8988T (cell line): ENCODE measurements at regions not wholly inside any gene's neighbourhood (a gene's known extent, or its start where the extent isn't known, plus 50 kb on each side); places are given as distances from the start of the nearest gene placed in this dataset.
A peak's percentile ranks its signal among the peaks of the same experiment; 100 is the strongest.

Experiments used
- DNase-seq: peaks from one replicate; pipeline ENCODE4 v3.0.0; 2011

DNA sequence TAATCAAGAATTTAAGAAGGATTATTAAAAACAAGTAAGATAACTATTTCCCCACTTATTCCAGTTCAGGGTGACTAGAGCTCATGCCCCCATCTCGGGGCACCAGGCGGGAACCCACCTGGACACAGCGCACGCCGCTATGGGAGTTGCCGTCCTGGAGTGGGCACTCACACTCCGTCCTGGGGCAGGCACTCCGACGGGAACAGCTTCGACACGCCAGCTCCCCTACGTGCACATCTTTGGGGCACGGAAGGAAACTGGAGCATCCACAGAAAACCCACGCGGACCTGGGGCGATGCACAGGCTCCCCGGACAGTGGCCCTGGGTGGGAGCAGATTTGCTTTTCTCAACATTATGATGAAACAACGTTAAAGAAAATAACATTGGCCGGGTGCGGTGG is 52.0 kb upstream of the GATA5 start:
- DNase-seq: no peak

GRCh38 chr20:62528983-62529891 is 53.4 kb upstream of the GATA5 start:
- DNase-seq: no peak

- DNase-seq: no peak
These were observed 54.3 kb upstream of the GATA5 start for GRCh38 chr20:62529896-62530642.

DNA sequence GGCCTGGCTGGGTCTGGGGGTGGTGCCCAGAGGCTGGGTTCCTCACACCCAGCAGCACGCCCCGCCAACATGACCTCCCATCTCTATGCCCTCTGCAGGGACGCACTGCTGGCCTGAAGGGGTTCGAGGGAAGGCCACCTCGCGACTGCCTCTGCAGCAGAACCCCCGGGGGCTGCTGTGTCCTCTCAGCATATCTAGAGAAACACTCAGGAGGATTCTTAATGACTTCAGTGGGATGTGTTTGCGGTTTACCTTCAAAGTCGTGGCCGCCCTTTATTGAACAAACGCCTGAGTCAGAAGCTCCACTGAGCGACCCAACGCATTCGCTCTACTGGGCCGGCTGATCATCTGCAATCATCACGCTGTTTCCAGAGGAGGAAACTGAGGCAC is 54.8 kb upstream of the GATA5 start:
- DNase-seq: no peak

DNA sequence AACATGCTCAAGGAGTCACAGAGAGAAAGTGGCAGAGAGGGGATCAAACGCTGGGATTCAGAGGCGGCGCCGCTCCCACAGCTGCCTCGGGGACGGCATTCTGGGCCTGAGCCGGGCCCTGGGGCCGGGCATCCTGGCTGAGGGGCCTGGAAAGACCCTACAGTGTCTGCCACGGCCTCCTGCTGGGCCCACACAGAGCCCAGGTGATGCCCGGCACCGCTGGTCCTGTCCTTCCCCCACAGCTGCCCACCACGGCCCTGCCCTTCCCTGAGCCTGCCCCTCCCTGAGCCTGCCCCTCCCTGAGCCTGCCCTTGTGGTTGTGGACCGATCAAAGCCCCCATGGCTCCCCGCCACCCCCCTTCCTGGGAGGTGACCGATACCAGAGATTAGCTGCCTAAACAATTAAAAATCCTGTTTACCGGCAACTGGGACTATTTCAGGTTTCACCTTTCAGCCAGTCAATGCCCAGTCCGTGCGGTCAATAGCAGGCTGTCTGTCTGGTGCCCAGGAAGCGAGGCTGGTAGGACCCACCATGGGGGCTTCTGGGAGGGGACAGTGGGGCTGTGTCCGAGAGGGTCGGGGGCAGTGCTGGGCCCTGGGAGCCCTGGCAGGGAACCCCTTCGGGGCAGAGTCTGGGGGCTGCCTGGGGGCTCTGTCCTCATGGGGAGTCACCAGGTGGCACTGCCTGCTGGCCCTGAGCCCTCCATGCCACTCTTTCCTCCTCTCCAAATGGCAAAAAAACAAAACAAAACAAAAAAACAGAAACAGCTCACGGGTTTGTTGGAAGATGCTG is 55.4 kb upstream of the GATA5 start:
- no peak for DNase-seq

DNA sequence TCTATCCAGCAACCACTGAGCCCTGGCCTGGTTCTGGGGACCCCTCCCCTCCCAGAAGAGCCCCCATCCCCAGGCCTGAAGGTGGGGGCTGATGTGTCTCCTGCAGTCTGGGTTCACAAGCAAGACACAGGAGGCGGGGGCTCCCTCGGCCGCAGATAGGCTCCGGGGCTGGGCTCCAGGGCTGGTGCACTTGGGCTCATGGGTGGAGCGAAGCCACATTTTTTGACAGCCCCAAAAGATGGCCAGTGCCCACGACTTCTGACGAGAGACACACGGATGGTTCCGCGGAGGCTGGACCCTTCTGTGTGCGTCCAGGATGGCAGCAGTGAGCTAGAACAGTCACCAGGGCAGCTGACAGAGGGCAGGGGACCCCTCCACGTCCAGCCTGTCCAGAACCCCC is 57.1 kb upstream of the GATA5 start:
- no peak for DNase-seq

- peak; percentile 52 for DNase-seq
These were observed 58.0 kb upstream of the GATA5 start for GRCh38 chr20:62533591-62534495.

DNA sequence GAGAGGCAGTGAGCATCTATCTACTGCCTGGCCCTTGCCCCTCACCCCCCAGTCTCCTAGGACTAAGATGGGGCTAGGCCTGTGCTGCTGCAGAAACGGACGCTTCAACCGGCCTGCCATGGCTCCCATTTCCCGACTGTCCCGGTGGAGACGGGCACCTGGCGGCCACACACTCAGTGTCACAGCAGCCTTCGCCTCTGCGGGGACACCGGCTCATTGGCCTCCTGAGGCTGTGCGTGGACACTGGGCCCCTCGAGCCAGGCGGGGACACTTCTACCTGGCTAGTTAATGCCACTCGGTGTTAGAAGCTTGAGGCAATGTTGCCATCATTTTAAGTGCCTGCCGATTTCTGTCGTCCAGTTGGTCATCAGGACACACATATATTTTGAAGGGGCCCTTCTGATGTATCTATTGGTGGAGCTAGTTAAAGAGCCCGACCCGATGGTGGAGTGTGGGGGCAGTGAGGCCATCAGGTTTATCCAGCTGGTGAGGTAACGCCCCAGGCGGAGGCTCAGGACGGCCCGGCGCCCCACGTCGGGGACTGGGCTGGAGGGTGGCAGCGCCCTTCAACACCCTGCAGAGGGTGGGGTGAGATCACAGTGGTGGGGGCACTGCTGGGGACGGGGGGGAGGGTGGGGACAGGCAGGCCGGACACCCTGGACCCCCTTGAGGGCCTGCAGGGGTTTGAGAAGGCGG is 58.9 kb upstream of the GATA5 start:
- no peak for DNase-seq

DNA sequence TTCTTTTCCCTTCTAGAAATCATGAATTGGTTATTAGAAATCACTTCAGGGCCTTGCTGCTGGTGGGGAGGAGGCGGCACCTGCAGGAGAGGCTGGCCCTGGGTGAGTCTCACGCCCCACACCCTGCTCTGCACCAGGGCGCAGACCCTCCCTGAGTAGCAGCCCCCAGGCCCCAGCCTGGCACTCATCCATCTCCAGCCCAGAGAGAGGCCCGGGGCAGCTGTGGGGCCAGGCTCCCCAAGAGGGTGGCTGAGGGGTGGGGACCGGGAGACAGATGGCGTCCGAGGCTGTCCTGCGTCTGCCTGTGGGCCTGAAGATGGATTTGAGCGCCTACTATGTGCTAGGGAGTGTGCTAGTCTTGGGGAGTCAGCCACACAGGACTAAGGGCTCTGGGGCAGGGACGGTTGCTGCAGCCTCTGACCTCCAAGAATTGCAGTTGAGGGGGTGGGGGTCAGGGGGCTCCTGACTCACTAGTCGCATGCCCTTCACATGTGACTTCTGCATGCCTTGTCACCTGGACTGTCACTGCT is 59.6 kb upstream of the GATA5 start:
- no peak for DNase-seq

- no peak for DNase-seq
These were observed 60.2 kb upstream of the GATA5 start for GRCh38 chr20:62535964-62536363.

- no peak for DNase-seq
These were observed 61.1 kb upstream of the GATA5 start for GRCh38 chr20:62536871-62537401.

GRCh38 chr20:62537649-62538292 is 62.0 kb upstream of the GATA5 start:
- DNase-seq: no peak

DNA sequence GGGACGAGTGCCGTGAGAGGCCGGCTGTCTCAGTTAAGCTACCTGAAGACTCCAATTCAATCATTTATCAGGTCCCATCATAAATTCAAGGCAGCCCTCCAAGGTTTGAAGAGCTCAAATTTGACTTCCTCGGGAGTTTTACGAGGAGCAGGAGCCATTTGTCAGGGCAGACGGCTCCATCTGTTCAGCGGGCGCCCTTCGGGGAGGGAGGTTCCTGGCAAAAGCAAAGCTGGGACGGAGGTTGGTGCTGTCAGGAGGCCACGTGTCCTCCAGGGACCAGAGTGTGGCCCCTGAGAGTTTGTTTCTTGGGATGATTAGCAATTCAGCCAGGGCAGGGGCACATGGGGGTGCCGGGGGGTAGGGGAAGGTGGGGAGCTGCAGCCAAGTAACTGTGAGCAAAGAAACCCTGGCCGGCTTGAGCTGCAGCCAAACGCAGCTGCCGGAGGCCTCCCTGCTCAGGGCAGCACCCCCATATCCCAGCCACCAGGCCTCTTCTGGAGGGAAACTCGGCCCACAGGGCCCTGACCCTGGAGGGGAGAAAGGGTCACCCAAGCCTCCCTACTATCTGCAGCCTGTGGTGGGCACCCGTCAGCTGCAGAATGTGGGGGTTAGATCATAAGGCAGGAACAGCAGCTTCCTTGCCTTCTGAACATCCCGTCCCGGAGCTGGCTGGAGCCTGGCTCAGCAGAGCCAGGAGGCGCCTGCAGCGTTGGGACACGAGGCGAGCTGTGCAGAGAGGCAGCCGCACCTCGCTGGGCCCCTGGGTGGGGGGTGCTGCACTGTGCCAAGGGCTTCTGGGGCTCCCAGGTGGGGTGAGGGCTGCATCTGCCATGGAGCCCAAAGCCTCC is 63.6 kb upstream of the GATA5 start:
- no peak for DNase-seq

- DNase-seq: no peak
These were observed 64.7 kb upstream of the GATA5 start for GRCh38 chr20:62540504-62540903.

DNA sequence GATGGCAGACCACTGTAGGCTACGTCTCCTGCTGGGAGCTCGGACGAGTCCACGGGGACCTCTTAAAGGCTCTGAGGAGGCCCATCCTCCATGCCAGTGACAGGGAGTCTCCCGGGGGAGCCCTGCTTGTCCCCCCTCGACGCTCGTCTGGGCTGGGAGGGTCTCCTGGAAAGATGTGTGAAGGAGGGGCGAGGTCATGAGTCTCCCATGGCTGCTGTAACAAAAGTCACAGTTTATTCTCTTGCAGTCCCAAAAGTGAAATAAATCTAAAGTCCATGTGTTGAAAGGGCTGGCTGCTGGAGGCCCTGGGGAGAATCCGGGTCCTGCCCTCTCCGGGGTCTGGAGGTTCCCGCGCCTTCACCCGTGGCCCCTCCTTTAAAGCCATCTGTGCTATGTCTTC is 67.1 kb upstream of the GATA5 start:
- no peak for DNase-seq

DNA sequence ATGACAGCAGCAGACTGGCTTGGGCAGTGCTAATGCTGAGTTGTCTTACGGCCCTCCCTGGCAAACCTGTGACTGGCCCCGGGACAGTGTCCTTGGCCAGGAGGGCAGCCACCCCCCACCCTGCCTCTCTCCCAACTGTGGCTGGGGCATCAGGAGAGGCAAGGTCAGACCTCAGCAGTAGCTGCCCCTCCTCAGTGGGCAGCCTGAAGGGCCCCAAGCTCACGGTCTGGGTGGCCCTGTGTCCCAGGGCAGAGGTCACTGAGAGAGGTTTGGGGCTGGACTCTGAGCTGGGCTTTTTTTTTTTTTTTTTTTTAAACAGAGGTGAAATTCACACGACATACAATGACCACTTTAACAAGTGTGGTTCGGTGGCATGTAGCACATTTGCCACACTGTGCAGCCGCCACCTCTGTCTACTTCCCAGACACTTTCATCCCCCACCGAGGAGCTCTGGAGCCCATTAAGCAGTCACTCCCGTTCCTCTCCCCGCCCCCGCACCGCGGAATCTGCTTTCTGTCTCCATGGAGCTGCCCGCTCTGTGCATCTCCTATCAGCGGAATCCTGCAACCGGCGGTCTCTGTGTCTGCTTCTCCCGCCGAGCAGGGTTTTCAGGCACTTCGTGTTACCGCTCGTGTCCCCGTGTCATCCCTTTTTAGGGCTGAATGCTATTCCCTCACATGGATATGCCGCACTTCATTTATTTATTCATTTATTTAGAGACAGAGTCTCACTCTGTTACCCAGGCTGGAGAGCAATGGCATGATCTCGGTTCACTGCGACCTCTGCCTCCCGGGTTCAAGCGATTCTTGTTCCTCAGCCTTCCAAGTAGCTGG is 67.9 kb upstream of the GATA5 start:
- DNase-seq: no peak

GRCh38 chr20:62544505-62545055 is 68.8 kb upstream of the GATA5 start:
- no peak for DNase-seq

GRCh38 chr20:62545271-62545670 is 69.5 kb upstream of the GATA5 start:
- no peak for DNase-seq
